K562 (cell line): ENCODE measurements at regions not wholly inside any gene's neighbourhood (a gene's known extent, or its start where the extent isn't known, plus 50 kb on each side); places are given as distances from the start of the nearest gene placed in this dataset.

Experiments used
- ATAC-seq: fragments of 200-7000 bp; cut with Tn5 transposase; 3 replicates; pipeline ENCODE4 v1.9.1; 2020; ENCODE audit warnings: moderate library complexity
- BruUV-seq: library from RNA; stranded (reverse); fragments of 400-500 nt; replicated peaks from 2 replicates; lab custom pipeline; 2021; lab: Mats Ljungman, UMichigan
- CTCF ChIA-PET: fragments of 300-600 bp; formaldehyde crosslinking; extraction: SDS; loops from one replicate; lab custom pipeline; 2021; ENCODE audit warnings: low intra/inter-chr PET ratio; lab: Yijun Ruan, JAX
- POLR2A ChIA-PET: fragments of 300-600, 350-650 bp; sonication (Branson Sonifier 250); formaldehyde crosslinking; extraction: SDS; loops from one replicate; lab custom pipeline; 2021; ENCODE audit warnings: antibody characterized with exemption, inconsistent platforms; lab: Yijun Ruan, JAX
- DNase-seq, 4 experiments: peaks; one replicate each; pipeline versions ENCODE4 v3.0.0 to v3.0.0-alpha.2; 2011 to 2018; ENCODE audit warnings: low spot score in 3 of 4, mixed read lengths in 3 of 4; ENCODE audit errors: extremely low read depth in 1 of 4
- FAIRE-seq: peaks from 2 replicates; lab custom pipeline; 2011; peaks lifted over from hg19 to GRCh38; lab: Jason Lieb, UNC
- H2AFZ ChIP-seq: 2 replicates; pipeline ENCODE4 v1.6.0; 2011; ENCODE audit warnings: low read depth, low read length, control low read depth, inconsistent platforms
- H3K27ac ChIP-seq: fragments of 200-600 bp; 3 replicates; pipeline ENCODE4 v1.8.0; 2011; ENCODE audit warnings: low read depth, mild to moderate bottlenecking, control low read depth, inconsistent platforms, low read length, moderate library complexity, mixed read lengths; ENCODE audit errors: extremely low read depth
- H3K27me3 ChIP-seq, 2 experiments: fragments of 300-600 bp in 1 of 2; 2 replicates in 1 of 2; 3 replicates in 1 of 2; pipeline versions ENCODE4 v1.6.0 to v1.8.0; 2011; ENCODE audit warnings: inconsistent platforms in 2 of 2, low read length in 2 of 2, mild to moderate bottlenecking in 1 of 2, mixed read lengths in 1 of 2, moderate library complexity in 1 of 2; ENCODE audit not compliant: control insufficient read depth in 2 of 2, insufficient read depth in 2 of 2
- H3K36me3 ChIP-seq: fragments of 300-600 bp; 3 replicates; pipeline ENCODE4 v1.8.0; 2011; ENCODE audit warnings: mild to moderate bottlenecking, low read length, inconsistent platforms; ENCODE audit not compliant: control insufficient read depth, insufficient read depth
- H3K4me1 ChIP-seq, 2 experiments: fragments of 200-600 bp in 1 of 2; replicated peaks in 1 of 2; 2 replicates in 1 of 2; 3 replicates in 1 of 2; pipeline versions ENCODE4 v1.5.1 to v1.8.0; 2011; ENCODE audit warnings: inconsistent platforms in 2 of 2, low read length in 2 of 2, mild to moderate bottlenecking in 1 of 2, mixed read lengths in 1 of 2, moderate library complexity in 1 of 2; ENCODE audit not compliant: control insufficient read depth in 2 of 2, insufficient read depth in 2 of 2
- H3K4me2 ChIP-seq: 2 replicates; pipeline ENCODE4 v1.6.1; 2011; ENCODE audit warnings: low read length, control low read depth, inconsistent platforms, mixed read lengths; ENCODE audit not compliant: insufficient read depth
- H3K4me3 ChIP-seq: fragments of 200-600 bp; sonication (generic), shearing (Covaris generic); 2 replicates; pipeline ENCODE4 v1.5.1; 2016; ENCODE audit warnings: control low read depth, inconsistent platforms
- H3K79me2 ChIP-seq: fragments of 200-600 bp; 3 replicates; pipeline ENCODE4 v1.8.0; 2011; ENCODE audit warnings: low read length, inconsistent platforms; ENCODE audit not compliant: control insufficient read depth, insufficient read depth
- H3K9ac ChIP-seq, 2 experiments: 2 replicates each; pipeline versions ENCODE4 v1.6.0 to v1.6.1; 2011; ENCODE audit warnings: low read depth in 2 of 2, low read length in 2 of 2, control low read depth in 1 of 2, inconsistent platforms in 1 of 2, mild to moderate bottlenecking in 1 of 2, mixed read lengths in 1 of 2; ENCODE audit not compliant: insufficient read depth in 1 of 2
- H3K9me1 ChIP-seq: one replicate; pipeline ENCODE4 v1.6.0; 2011; ENCODE audit warnings: inconsistent platforms, mild to moderate bottlenecking, low read length, moderate library complexity; ENCODE audit not compliant: control insufficient read depth, insufficient read depth
- H3K9me3 ChIP-seq: replicated peaks from 2 replicates; pipeline ENCODE4 v1.5.1; 2011; ENCODE audit warnings: low read depth, low read length, inconsistent platforms; ENCODE audit not compliant: control insufficient read depth, insufficient read depth
- H4K20me1 ChIP-seq: replicated peaks from 2 replicates; pipeline ENCODE4 v1.6.1; 2011; ENCODE audit warnings: low read length, inconsistent platforms, mixed read lengths; ENCODE audit not compliant: control insufficient read depth, insufficient read depth
- ATF4 ChIP-seq: fragments of 450-650 bp; formaldehyde crosslinking; IDR thresholded peaks from 2 replicates; pipeline ENCODE4 v1.4.0; 2022; ENCODE audit warnings: mild to moderate bottlenecking, moderate library complexity
- CBX5 ChIP-seq: IDR thresholded peaks from 2 replicates; pipeline ENCODE4 v1.6.1; 2014; ENCODE audit warnings: low read depth, borderline replicate concordance
- DMBX1 ChIP-seq: fragments of 250-450 bp; sonication (Bioruptor Pico); IDR thresholded peaks from 2 replicates; pipeline ENCODE4 v1.8.0; 2022; ENCODE audit warnings: inconsistent platforms, mild to moderate bottlenecking, moderate library complexity, borderline replicate concordance
- ERF ChIP-seq: fragments of 450-650 bp; formaldehyde crosslinking; IDR thresholded peaks from 2 replicates; pipeline ENCODE4 v1.4.0; 2020; ENCODE audit warnings: mild to moderate bottlenecking, mixed read lengths
- HDAC6 ChIP-seq: IDR thresholded peaks from 2 replicates; pipeline ENCODE4 v1.6.1; 2012; ENCODE audit warnings: low read depth, mild to moderate bottlenecking, control low read depth, inconsistent platforms, low read length, moderate library complexity
- ZNF175 ChIP-seq: fragments of 200-800 bp; sonication (Bioruptor generic); IDR thresholded peaks from 2 replicates; pipeline ENCODE4 v1.6.1; 2016; ENCODE audit warnings: low read depth, mild to moderate bottlenecking, missing genetic modification characterization, missing compliant biosample characterization
- WGBS: fragments of 100-300 bp; shearing (Covaris generic); methylation state at CpG from one replicate; pipeline ENCODE4 v1.1.6; 2016; ENCODE audit warnings: low coverage, mixed read lengths; ENCODE audit not compliant: insufficient coverage; ENCODE audit errors: missing lambda C conversion rate; 5-methylcytosine and 5-hydroxymethylcytosine counted together
- in situ Hi-C: fragments of 300-500 bp; cut with MboI; formaldehyde crosslinking; loops from 4 replicates; pipeline ENCODE4 v1.15.0; 2018; ENCODE audit warnings: inconsistent platforms, mixed read lengths
- intact Hi-C: fragments of 100-400 bp; cut with micrococcal nuclease; formaldehyde crosslinking; loops from 2 replicates; pipeline ENCODE4 v1.14.2; 2022
- TF ChIP-seq, protein P1 (sequence below), 2 experiments: fragments of 450-650 bp in 1 of 2; sonication (generic) in 1 of 2; formaldehyde crosslinking; conservative IDR thresholded peaks; 2 replicates each; pipeline versions ENCODE4 v1.4.0 to v1.8.1; 2020 to 2022; ENCODE audit warnings: mild to moderate bottlenecking in 1 of 2, missing genetic modification reagents in 1 of 2

GRCh38 chr4:28254003-28254402 is 1393.4 kb downstream of the STIM2 start:
- CTCF ChIA-PET: no interaction called here

More at GRCh38 chr4:28254003-28254402, 1393.4 kb downstream of the STIM2 start:
- DNase-seq: no peak
- H3K4me2 ChIP-seq: no peak overlapping the region
- H3K4me3 ChIP-seq: no peak overlapping the region
- no peak overlapping the region for H3K9ac ChIP-seq
- no peaks in the 10 kb centered on the region for H3K4me1 ChIP-seq
- H4K20me1 ChIP-seq: no peaks in the 10 kb centered on the region
- no peak overlapping the region for H2AFZ ChIP-seq
- no peak for TF ChIP-seq ZNF175 (CRISPR knock-in tag)
- TF ChIP-seq CBX5: no peak
- TF ChIP-seq HDAC6: no peak
- TF ChIP-seq ATF4: no peak
- TF ChIP-seq, protein P1, sequence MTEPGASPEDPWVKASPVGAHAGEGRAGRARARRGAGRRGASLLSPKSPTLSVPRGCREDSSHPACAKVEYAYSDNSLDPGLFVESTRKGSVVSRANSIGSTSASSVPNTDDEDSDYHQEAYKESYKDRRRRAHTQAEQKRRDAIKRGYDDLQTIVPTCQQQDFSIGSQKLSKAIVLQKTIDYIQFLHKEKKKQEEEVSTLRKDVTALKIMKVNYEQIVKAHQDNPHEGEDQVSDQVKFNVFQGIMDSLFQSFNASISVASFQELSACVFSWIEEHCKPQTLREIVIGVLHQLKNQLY (CRISPR knock-in tag; conservative IDR thresholded peaks at IDR 0.05): no peak
- no peak for TF ChIP-seq ERF
- TF ChIP-seq DMBX1: no peak
- in situ Hi-C loops: no loop called here
- FAIRE-seq: no peak
- no peaks in the 10 kb centered on the region for H3K9me1 ChIP-seq
- H3K27ac ChIP-seq: no peak overlapping the region
- H3K9me3 ChIP-seq: no peaks in the 10 kb centered on the region
- WGBS: 0% methylated on average over 3 of the region's 3 CpGs
- H3K27me3 ChIP-seq: no peaks in the 10 kb centered on the region
- no peak for ATAC-seq
- intact Hi-C loops: no loop called here
- no TSS peak for BruUV-seq
- no peaks in the 10 kb centered on the region for H3K36me3 ChIP-seq
- POLR2A ChIA-PET: no interaction called here
- no peaks in the 10 kb centered on the region for H3K79me2 ChIP-seq
